MCF 10A (cell line): ENCODE measurements at regions not wholly inside any gene's neighbourhood (a gene's known extent, or its start where the extent isn't known, plus 50 kb on each side); places are given as distances from the start of the nearest gene placed in this dataset.

Experiments
- BruUV-seq: library from RNA; stranded (reverse); fragments of 400-500 nt; replicated peaks from 2 replicates; lab custom pipeline; 2021; lab: Mats Ljungman, UMichigan
- CTCF ChIA-PET: fragments of 300-600 bp; sonication (Branson Sonifier 250); formaldehyde crosslinking; extraction: SDS; loops from one replicate; lab custom pipeline; 2021; ENCODE audit warnings: antibody characterized with exemption, inconsistent platforms; lab: Yijun Ruan, JAX
- POLR2A ChIA-PET: fragments of 300-600, 350-650 bp; sonication (Branson Sonifier 250); formaldehyde crosslinking; extraction: SDS; loops from one replicate; lab custom pipeline; 2020; ENCODE audit warnings: antibody characterized with exemption, inconsistent platforms; lab: Yijun Ruan, JAX
- DNase-seq: peaks from one replicate; pipeline ENCODE4 v3.0.0-alpha.2; 2018; ENCODE audit not compliant: unreplicated experiment
- H3K27ac Mint-ChIP-seq: one replicate; pipeline ENCODE4 v1.8.0; 2022; ENCODE audit warnings: mild to moderate bottlenecking, low read depth, mixed read lengths; ENCODE audit not compliant: unreplicated experiment
- H3K27me3 Mint-ChIP-seq: one replicate; pipeline ENCODE4 v1.8.0; 2022; ENCODE audit warnings: mixed read lengths; ENCODE audit not compliant: insufficient read depth, unreplicated experiment
- H3K36me3 Mint-ChIP-seq: one replicate; pipeline ENCODE4 v1.8.0; 2022; ENCODE audit warnings: mild to moderate bottlenecking, moderate library complexity, mixed read lengths; ENCODE audit not compliant: insufficient read depth, unreplicated experiment
- H3K4me1 Mint-ChIP-seq: one replicate; pipeline ENCODE4 v1.8.0; 2022; ENCODE audit warnings: mixed read lengths; ENCODE audit not compliant: insufficient read depth, unreplicated experiment
- H3K4me3 Mint-ChIP-seq: one replicate; pipeline ENCODE4 v1.8.0; 2022; ENCODE audit warnings: mild to moderate bottlenecking, moderate library complexity, mixed read lengths; ENCODE audit not compliant: unreplicated experiment
- H3K9me3 Mint-ChIP-seq: one replicate; pipeline ENCODE4 v1.8.0; 2022; ENCODE audit warnings: mixed read lengths; ENCODE audit not compliant: unreplicated experiment
- CTCF ChIP-seq: fragments of 200-600 bp; IDR thresholded peaks from one replicate; pipeline ENCODE4 v1.8.0; 2022; ENCODE audit warnings: antibody characterized with exemption, mild to moderate bottlenecking; ENCODE audit not compliant: unreplicated experiment
- intact Hi-C: fragments of 100-400 bp; cut with micrococcal nuclease; formaldehyde crosslinking; loops from 2 replicates; pipeline ENCODE4 v1.14.1; 2022

- no peak for DNase-seq
- ChIA-PET POLR2A (no interaction called here), CTCF (interaction anchor here (0.7 kb wide), 1 partner anchor 13 kb away, joined by 4 read pairs; no protein-coding TSS in a partner anchor)
- H3K4me1 Mint-ChIP-seq: no peaks in the 10 kb centered on the region
- no peak overlapping the region for H3K27ac Mint-ChIP-seq
- H3K27me3 Mint-ChIP-seq: peaks cover 55% of the 10 kb centered on the region
- no peaks in the 10 kb centered on the region for H3K36me3 Mint-ChIP-seq
- TF ChIP-seq CTCF: no peak
- H3K4me3 Mint-ChIP-seq: no peak overlapping the region
- no TSS peak for BruUV-seq
- no peaks in the 10 kb centered on the region for H3K9me3 Mint-ChIP-seq
- intact Hi-C loops: no loop called here
These were observed 66.4 kb downstream of the KCNF1 start for GRCh38 chr2:10978090-10978670.

- H3K4me3 Mint-ChIP-seq: no peak overlapping the region
- CTCF ChIA-PET: interaction anchor here (0.6 to 1.0 kb wide), 4 partner anchors 9 to 646 kb away, joined by 3 to 5 read pairs (median 3); no protein-coding TSS in a partner anchor
- peaks cover 54% of the 10 kb centered on the region for H3K27me3 Mint-ChIP-seq
- intact Hi-C loops: no loop called here
- BruUV-seq: no TSS peak
- POLR2A ChIA-PET: no interaction called here
- no peak overlapping the region for H3K27ac Mint-ChIP-seq
- H3K4me1 Mint-ChIP-seq: no peaks in the 10 kb centered on the region
- TF ChIP-seq CTCF: no peak
- no peak for DNase-seq
- H3K9me3 Mint-ChIP-seq: no peaks in the 10 kb centered on the region
- no peaks in the 10 kb centered on the region for H3K36me3 Mint-ChIP-seq
These were observed 68.3 kb downstream of the KCNF1 start for GRCh38 chr2:10980071-10980470.

GRCh38 chr2:10980886-10981425 lies 69.2 kb downstream of the KCNF1 start:
- TF ChIP-seq CTCF: no peak
- H3K27ac Mint-ChIP-seq: no peak overlapping the region
- POLR2A ChIA-PET: interaction anchor here (0.6 kb wide), 1 partner anchor 68 kb away, joined by 4 read pairs; no protein-coding TSS in a partner anchor
- peaks cover 50% of the 10 kb centered on the region for H3K27me3 Mint-ChIP-seq
- H3K36me3 Mint-ChIP-seq: no peaks in the 10 kb centered on the region
- no peaks in the 10 kb centered on the region for H3K4me1 Mint-ChIP-seq
- no TSS peak for BruUV-seq
- no peak overlapping the region for H3K4me3 Mint-ChIP-seq
- intact Hi-C loops: no loop called here
- no peaks in the 10 kb centered on the region for H3K9me3 Mint-ChIP-seq
- no peak for DNase-seq
- CTCF ChIA-PET: interaction anchor here (0.7 to 1.0 kb wide), 2 partner anchors 8 to 645 kb away, joined by 3 read pairs; no protein-coding TSS in a partner anchor

- no peak for DNase-seq
- Mint-ChIP-seq H3K4me1 (no peaks in the 10 kb centered on the region), H3K36me3 (no peaks in the 10 kb centered on the region), H3K27ac (no peak overlapping the region), H3K27me3 (peaks cover 50% of the 10 kb centered on the region), H3K9me3 (no peaks in the 10 kb centered on the region), H3K4me3 (no peak overlapping the region)
- POLR2A ChIA-PET: no interaction called here
- CTCF ChIA-PET: no interaction called here
- BruUV-seq: no TSS peak
- intact Hi-C loops: no loop called here
- no peak for TF ChIP-seq CTCF
These were observed 69.7 kb downstream of the KCNF1 start for GRCh38 chr2:10981451-10981850.
